Mesothelial cell of epicardium (in vitro differentiated cells): ENCODE measurements at regions not wholly inside any gene's neighbourhood (a gene's known extent, or its start where the extent isn't known, plus 50 kb on each side); places are given as distances from the start of the nearest gene placed in this dataset.

ENCODE experiments used
- DNase-seq, 2 experiments: peaks; one replicate each; pipeline ENCODE4 v3.0.0; 2021; ENCODE audit warnings: low spot score in 2 of 2; ENCODE audit not compliant: unreplicated experiment in 2 of 2
- H3K27ac Mint-ChIP-seq: 2 replicates; pipeline ENCODE4 v1.8.0; 2021; ENCODE audit warnings: mixed read lengths
- H3K27me3 Mint-ChIP-seq: 2 replicates; pipeline ENCODE4 v1.8.0; 2021; ENCODE audit warnings: low read depth, mixed read lengths
- H3K36me3 Mint-ChIP-seq: 2 replicates; pipeline ENCODE4 v1.8.0; 2021; ENCODE audit warnings: mixed read lengths
- H3K4me1 Mint-ChIP-seq: 2 replicates; pipeline ENCODE4 v1.8.0; 2021; ENCODE audit warnings: mixed read lengths
- H3K4me3 Mint-ChIP-seq: 2 replicates; pipeline ENCODE4 v1.8.0; 2021; ENCODE audit warnings: mild to moderate bottlenecking, moderate library complexity, mixed read lengths
- H3K9me3 Mint-ChIP-seq: 2 replicates; pipeline ENCODE4 v1.8.0; 2021; ENCODE audit warnings: mixed read lengths
- TF ChIP-seq, protein P1 (sequence below): fragments of 200-600 bp; sonication (generic); IDR thresholded peaks from one replicate; pipeline ENCODE4 v1.5.0; 2021; ENCODE audit warnings: antibody characterized with exemption; ENCODE audit not compliant: unreplicated experiment

DNA sequence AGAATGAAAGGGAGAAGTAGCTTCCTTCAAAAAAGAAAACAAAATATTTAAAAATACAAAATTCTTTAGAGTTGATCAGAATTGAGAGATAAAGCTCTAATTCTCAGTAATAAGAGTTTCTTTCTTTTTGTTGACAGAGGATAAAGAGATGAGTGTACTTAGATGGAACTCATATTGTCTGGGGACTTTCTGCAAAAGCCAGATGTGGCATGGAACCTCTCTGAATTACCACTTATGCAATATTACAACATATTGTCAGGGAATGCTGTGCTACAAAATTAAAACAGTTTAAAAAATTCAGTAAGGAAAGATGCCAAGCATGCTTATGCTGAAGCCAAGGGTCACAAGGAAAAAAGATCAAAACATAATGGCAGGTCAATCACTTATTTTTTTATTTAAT is 386.6 kb upstream of the LRATD1 start:
- DNase-seq: no peak
- Mint-ChIP-seq H3K36me3 (no peaks in the 10 kb centered on the region), H3K27me3 (peaks cover 3% of the 10 kb centered on the region), H3K9me3 (no peaks in the 10 kb centered on the region), H3K4me1 (no peaks in the 10 kb centered on the region), H3K4me3 (no peak overlapping the region), H3K27ac (no peak overlapping the region)
- TF ChIP-seq, protein P1, sequence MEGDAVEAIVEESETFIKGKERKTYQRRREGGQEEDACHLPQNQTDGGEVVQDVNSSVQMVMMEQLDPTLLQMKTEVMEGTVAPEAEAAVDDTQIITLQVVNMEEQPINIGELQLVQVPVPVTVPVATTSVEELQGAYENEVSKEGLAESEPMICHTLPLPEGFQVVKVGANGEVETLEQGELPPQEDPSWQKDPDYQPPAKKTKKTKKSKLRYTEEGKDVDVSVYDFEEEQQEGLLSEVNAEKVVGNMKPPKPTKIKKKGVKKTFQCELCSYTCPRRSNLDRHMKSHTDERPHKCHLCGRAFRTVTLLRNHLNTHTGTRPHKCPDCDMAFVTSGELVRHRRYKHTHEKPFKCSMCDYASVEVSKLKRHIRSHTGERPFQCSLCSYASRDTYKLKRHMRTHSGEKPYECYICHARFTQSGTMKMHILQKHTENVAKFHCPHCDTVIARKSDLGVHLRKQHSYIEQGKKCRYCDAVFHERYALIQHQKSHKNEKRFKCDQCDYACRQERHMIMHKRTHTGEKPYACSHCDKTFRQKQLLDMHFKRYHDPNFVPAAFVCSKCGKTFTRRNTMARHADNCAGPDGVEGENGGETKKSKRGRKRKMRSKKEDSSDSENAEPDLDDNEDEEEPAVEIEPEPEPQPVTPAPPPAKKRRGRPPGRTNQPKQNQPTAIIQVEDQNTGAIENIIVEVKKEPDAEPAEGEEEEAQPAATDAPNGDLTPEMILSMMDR: no peak

DNA sequence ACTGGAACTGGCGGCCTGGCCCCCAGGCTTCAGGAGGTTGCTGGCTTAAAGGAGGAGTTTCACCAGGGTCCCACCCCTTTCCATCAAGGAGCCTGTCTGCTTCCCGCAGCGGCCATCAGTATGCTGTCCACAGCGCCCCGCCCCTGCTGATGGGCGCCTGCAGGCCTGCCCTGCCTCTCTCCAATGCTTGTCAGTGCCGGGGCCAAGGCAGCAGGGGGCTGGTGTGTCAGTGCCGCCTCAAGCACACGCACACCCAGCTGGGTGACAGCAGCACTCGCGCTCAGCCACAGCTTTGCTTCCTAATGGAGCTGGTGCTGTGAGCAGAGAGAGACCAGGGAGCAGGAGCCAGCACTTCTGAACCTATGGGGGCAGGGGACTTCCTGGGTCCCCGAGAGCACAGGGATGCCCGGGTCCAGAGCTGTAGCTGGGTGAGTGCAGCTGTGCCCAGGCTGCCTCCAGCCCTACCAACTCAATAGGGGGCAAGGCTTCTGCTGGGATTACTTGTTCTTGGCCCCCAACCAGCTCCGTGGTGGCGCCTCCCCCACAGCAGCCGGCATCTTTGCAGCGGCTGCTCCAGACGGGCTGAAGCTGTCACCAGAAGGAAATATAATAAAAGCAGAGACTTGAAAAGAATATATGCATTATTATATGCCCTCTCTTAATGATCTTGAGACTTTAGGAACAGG is 377.2 kb upstream of the LRATD1 start:
- DNase-seq: no peak
- H3K4me1 Mint-ChIP-seq: no peaks in the 10 kb centered on the region
- H3K9me3 Mint-ChIP-seq: peaks cover 10% of the 10 kb centered on the region
- H3K4me3 Mint-ChIP-seq: no peak overlapping the region
- TF ChIP-seq, protein P1: no peak
- H3K27me3 Mint-ChIP-seq: no peaks in the 10 kb centered on the region
- no peak overlapping the region for H3K27ac Mint-ChIP-seq
- H3K36me3 Mint-ChIP-seq: no peaks in the 10 kb centered on the region

DNA sequence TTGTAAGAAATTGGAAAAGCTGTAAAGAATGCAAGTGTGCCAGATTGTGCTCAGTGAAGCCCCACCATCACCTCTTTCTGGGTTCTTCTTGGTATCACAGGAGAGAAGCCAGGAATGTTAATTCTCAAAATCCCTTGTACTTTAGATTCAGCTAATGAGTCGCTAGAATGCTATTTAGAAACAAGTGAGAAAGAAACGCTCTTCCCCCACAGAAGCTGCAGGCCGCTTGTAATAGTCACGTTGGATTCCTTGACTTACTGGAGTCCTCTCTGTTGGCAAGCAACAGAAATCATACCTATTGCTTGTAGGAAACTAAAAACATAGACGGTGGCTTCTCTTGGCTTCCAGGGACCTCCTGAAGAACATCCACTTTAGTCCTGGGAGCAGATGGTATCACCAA is 375.6 kb upstream of the LRATD1 start:
- no peaks in the 10 kb centered on the region for H3K27me3 Mint-ChIP-seq
- H3K4me1 Mint-ChIP-seq: no peaks in the 10 kb centered on the region
- H3K27ac Mint-ChIP-seq: no peak overlapping the region
- no peaks in the 10 kb centered on the region for H3K36me3 Mint-ChIP-seq
- peaks cover 3% of the 10 kb centered on the region for H3K9me3 Mint-ChIP-seq
- TF ChIP-seq, protein P1: no peak
- DNase-seq: no peak
- no peak overlapping the region for H3K4me3 Mint-ChIP-seq

DNA sequence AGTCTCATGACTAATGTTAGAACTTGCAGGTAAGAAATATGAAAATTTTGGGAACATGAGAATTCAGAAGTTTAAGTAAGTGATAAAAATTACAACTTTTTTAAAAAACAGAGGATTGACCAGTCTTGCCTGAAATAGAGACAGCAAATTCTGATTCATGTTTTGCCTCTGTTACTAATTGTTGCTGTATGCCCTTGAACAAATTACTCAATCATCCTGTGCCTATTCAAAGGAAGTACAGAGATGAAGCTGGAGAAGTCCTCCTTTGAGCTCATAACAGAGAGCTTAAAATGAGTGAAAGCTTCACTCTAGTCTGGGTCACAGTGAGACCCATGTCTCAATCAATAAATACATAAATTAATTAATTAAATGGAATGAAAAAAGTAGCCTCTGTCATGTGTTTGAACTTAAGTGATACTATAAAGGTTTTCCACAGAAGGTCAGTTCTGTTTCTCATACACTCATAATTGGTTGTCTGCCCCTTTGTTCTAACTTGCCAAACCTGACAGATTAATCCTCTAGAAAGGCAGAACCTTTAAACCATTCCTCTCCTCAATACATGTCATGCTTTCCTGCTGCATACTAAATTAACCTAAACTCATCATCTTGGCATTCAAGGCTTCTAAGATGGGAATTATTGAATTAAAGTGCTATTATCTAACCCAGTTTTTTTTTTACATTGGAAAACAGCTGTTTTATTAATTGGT is 374.6 kb upstream of the LRATD1 start:
- TF ChIP-seq, protein P1: no peak
- Mint-ChIP-seq H3K4me3 (no peak overlapping the region), H3K9me3 (peaks cover 3% of the 10 kb centered on the region), H3K27me3 (no peaks in the 10 kb centered on the region), H3K36me3 (no peaks in the 10 kb centered on the region), H3K27ac (no peak overlapping the region), H3K4me1 (no peaks in the 10 kb centered on the region)
- no peak for DNase-seq

DNA sequence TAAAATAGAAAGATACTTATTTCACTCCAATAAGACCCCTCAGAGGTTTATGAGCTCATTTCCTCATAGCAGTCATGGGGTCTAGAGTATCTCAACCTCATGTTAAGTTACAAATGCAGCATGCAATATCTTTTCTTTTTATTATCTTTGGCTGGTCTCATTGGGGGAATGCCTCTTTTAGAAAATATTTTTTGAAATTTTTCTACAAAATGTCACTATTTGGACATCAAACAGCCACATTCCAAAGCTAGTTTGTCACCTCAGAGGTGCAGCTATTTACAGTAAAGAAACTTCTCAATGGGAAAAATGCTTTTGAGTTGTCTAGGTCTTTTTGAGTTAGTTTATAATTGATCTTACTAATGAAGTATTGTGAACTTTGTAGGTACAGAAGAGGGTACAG is 370.7 kb upstream of the LRATD1 start:
- H3K27ac Mint-ChIP-seq: no peak overlapping the region
- DNase-seq: no peak
- H3K27me3 Mint-ChIP-seq: no peaks in the 10 kb centered on the region
- no peak overlapping the region for H3K4me3 Mint-ChIP-seq
- TF ChIP-seq, protein P1: no peak
- H3K36me3 Mint-ChIP-seq: no peaks in the 10 kb centered on the region
- peaks cover 3% of the 10 kb centered on the region for H3K9me3 Mint-ChIP-seq
- peaks cover 6% of the 10 kb centered on the region for H3K4me1 Mint-ChIP-seq
